ENCODE measurements at regions not wholly inside any gene's neighbourhood (a gene's known extent, or its start where the extent isn't known, plus 50 kb on each side); places are given as distances from the start of the nearest gene placed in this dataset.

DNA sequence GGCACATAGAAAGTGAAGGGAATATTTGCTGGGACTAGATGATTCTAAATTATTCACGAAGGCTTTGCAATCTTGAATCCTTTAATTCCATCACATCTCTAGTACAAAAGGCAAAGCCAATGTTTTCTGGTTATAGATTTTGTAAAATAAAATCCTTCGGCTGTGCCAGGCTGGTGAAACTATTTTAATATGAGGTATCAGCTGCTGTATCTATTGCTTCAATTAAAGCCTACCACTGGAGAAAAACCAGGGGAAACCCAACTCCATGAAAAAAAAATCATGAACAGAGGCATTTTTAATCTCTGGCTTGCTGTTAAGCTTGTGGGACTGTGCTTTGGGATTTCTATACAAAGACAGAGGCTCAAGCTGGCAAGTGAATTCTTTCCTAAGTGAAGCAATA lies 271.8 kb downstream of the QKI start:
- Histone ChIP-seq H3K27ac (ENCODE audit: low read length) (no peak overlapping the region), H3K27me3 (ENCODE audit: control insufficient read depth, insufficient read depth, low read length) (no peaks in the 10 kb centered on the region), H3K4me3 (ENCODE audit: low read length) (no peak overlapping the region), H3K36me3 (ENCODE audit: control insufficient read depth, insufficient read depth, low read length) (no peaks in the 10 kb centered on the region), H3K9me3 (replicated peaks; ENCODE audit: control insufficient read depth, low read depth, low read length) (peaks cover 2% of the 10 kb centered on the region), H3K4me1 (ENCODE audit: control insufficient read depth, insufficient read depth, low read length) (peaks cover 3% of the 10 kb centered on the region)
- whole genome bisulfite sequencing (ENCODE audit: insufficient coverage) = no CpG with 5 or more reads among the region's 2 CpGs
- peak; percentile 48 for DNase-seq

DNA sequence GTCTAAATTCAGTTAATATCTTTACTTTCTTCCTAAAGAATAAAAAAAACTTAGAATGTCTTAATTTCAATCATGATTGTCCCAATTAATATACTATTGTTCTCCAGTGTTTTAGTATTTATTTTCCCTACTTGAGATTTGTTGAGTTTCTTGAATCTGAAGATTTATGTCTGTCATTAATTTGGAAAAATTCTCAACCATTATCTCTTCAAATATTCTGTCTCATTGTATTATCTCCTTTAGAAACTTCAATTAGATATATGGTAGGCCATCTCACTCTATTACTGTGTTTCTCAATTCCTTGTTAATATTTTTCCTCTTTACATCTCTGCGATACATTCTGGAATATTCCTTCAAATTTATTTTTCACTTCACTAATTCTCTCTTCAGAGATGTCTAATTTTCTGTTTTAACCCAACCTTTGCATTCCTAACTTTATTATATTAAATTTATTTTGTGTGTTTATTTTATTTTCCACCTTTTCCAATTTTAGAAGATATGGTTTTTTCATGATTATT lies 268.6 kb downstream of the QKI start:
- no peak overlapping the region for H3K4me3 ChIP-seq (ENCODE audit: low read length)
- no CpG with 5 or more reads among the region's 1 CpG for WGBS (ENCODE audit: insufficient coverage)
- no peak for DNase-seq
- H3K4me1 ChIP-seq (ENCODE audit: control insufficient read depth, insufficient read depth, low read length) = peaks cover 3% of the 10 kb centered on the region
- no peak overlapping the region for H3K27ac ChIP-seq (ENCODE audit: low read length)
- H3K9me3 ChIP-seq (replicated peaks; ENCODE audit: control insufficient read depth, low read depth, low read length) = peaks cover 2% of the 10 kb centered on the region
- no peaks in the 10 kb centered on the region for H3K27me3 ChIP-seq (ENCODE audit: control insufficient read depth, insufficient read depth, low read length)
- no peaks in the 10 kb centered on the region for H3K36me3 ChIP-seq (ENCODE audit: control insufficient read depth, insufficient read depth, low read length)

DNA sequence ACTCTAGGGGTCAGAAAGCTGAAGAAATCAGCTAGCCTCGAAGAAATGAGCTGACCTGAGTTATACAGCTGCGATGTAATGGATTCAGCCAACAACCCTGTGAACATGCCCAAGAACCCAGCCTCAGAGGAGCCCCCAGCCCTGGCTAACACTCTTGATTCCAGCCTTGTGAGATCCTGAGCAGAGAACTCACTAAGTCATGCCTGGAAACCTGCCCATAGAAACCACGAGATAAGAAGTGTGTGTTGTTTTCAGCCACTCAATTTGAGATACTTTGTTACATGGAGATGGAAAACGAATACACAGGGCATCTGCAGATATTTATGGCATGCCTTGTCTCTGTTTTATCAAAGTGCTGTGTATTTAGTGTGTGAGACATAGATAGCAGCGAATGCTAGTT lies 265.2 kb downstream of the QKI start:
- no peak overlapping the region for H3K27ac ChIP-seq (ENCODE audit: low read length)
- H3K9me3 ChIP-seq (replicated peaks; ENCODE audit: control insufficient read depth, low read depth, low read length) = peaks cover 2% of the 10 kb centered on the region
- no peaks in the 10 kb centered on the region for H3K36me3 ChIP-seq (ENCODE audit: control insufficient read depth, insufficient read depth, low read length)
- WGBS (ENCODE audit: insufficient coverage) = 77% methylated on average over 5 of the region's 5 CpGs
- no peak for DNase-seq
- no peak overlapping the region for H3K4me3 ChIP-seq (ENCODE audit: low read length)
- H3K4me1 ChIP-seq (ENCODE audit: control insufficient read depth, insufficient read depth, low read length) = no peaks in the 10 kb centered on the region
- H3K27me3 ChIP-seq (ENCODE audit: control insufficient read depth, insufficient read depth, low read length) = no peaks in the 10 kb centered on the region

DNA sequence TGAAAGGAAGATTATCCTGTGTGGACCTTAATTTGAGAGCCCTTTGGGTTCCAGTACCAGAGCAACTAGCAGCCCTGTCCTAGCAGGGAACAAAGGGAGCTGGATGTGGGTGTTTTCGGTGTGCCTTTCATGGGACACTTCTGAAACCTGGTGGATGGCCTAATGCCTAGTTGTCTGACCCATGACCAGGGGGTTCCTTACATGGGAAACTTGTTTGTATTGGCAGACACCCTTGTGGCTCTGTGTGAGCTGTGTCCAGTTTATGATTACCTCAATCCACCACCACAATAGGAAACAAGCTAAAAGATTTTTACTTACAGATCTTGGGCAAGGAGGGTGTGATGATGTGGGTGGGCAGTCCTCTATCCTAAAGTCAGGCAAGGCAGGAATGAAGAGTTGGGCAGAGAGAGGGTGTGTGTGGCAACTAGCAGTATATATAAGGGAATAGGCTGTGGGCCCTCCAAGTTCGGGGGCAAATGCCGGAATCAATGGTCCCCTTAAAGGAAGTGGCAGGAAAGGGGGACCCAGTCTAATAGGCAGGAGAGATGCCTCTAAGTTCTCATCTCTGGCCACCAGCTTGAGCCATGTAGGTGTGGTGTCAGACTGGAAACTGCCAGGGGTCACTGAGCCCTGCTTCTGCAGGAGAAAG lies 264.6 kb downstream of the QKI start:
- Histone ChIP-seq H3K27ac (ENCODE audit: low read length) (no peak overlapping the region), H3K4me1 (ENCODE audit: control insufficient read depth, insufficient read depth, low read length) (no peaks in the 10 kb centered on the region), H3K9me3 (replicated peaks; ENCODE audit: control insufficient read depth, low read depth, low read length) (peaks cover 2% of the 10 kb centered on the region), H3K36me3 (ENCODE audit: control insufficient read depth, insufficient read depth, low read length) (no peaks in the 10 kb centered on the region), H3K27me3 (ENCODE audit: control insufficient read depth, insufficient read depth, low read length) (no peaks in the 10 kb centered on the region), H3K4me3 (ENCODE audit: low read length) (no peak overlapping the region)
- 94% methylated on average over 2 of the region's 3 CpGs for WGBS (ENCODE audit: insufficient coverage)
- no peak for DNase-seq

DNA sequence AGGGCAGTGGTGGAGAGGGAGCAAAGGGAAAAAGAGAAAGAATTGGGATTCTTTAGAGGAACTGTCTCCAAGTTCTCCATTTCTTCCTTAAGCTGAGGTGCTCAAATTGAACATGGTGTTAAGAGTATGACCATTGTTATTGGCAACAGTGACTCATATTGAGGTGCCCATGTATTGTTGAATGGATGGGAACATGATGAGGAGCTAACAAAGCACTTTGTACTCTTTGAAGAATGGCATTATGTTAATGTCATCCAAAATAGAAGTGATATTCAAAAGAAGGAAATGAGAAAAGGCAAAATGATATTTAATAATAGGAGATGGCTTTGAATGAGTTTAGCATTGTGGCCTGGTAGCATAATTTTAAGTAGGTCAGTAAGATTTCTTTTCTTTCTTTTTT lies 261.1 kb downstream of the QKI start:
- Histone ChIP-seq H3K9me3 (replicated peaks; ENCODE audit: control insufficient read depth, low read depth, low read length) (no peaks in the 10 kb centered on the region), H3K4me1 (ENCODE audit: control insufficient read depth, insufficient read depth, low read length) (no peaks in the 10 kb centered on the region), H3K4me3 (ENCODE audit: low read length) (no peak overlapping the region), H3K27me3 (ENCODE audit: control insufficient read depth, insufficient read depth, low read length) (no peaks in the 10 kb centered on the region), H3K27ac (ENCODE audit: low read length) (no peak overlapping the region), H3K36me3 (ENCODE audit: control insufficient read depth, insufficient read depth, low read length) (no peaks in the 10 kb centered on the region)
- no peak for DNase-seq

DNA sequence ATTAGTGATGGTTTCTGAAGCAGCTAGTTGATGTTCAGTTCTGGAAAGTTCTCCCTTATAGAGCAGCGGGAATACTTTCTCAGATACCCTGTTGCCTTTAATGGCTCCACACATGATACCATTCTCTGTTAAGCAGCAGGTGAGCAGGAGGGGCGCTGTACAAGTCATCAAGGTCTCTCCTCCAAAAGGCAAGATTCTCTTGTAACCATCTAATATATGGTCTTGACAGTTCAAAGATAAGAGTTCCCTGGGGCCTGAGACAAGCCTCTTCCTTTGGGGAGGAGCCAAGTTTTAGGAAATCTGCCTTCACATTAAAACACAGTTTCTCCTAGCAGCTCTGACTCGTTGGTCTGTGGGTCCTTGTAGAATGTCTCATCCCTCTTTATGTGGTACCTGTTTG lies 258.2 kb downstream of the QKI start:
- DNase-seq = no peak
- no peaks in the 10 kb centered on the region for H3K9me3 ChIP-seq (replicated peaks; ENCODE audit: control insufficient read depth, low read depth, low read length)
- H3K27me3 ChIP-seq (ENCODE audit: control insufficient read depth, insufficient read depth, low read length) = no peaks in the 10 kb centered on the region
- H3K27ac ChIP-seq (ENCODE audit: low read length) = no peak overlapping the region
- no peak overlapping the region for H3K4me3 ChIP-seq (ENCODE audit: low read length)
- H3K36me3 ChIP-seq (ENCODE audit: control insufficient read depth, insufficient read depth, low read length) = no peaks in the 10 kb centered on the region
- 100% methylated on average over 1 of the region's 3 CpGs for WGBS (ENCODE audit: insufficient coverage)
- peaks cover 2% of the 10 kb centered on the region for H3K4me1 ChIP-seq (ENCODE audit: control insufficient read depth, insufficient read depth, low read length)

DNA sequence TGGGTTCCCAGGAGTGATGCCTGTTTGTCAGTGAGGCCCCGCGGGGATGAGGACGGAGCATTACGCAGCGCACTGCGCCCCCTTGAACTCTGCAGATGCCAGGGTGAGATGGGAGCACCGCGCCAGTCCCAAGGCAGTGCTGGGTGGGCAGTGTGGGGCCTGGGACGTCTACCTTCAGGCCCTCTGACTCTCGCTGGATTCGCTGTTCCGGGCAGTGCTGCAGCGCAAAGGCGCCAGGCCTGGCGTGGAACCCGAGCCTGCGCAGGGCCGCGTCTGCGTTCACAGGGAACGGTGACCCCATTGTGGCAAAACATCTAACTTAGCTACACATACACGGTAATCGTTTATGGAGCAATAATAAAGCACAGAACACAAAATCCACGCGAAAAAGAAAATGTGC lies 257.3 kb downstream of the QKI start:
- H3K4me1 ChIP-seq (ENCODE audit: control insufficient read depth, insufficient read depth, low read length) = peaks cover 11% of the 10 kb centered on the region
- no peak for DNase-seq
- no peaks in the 10 kb centered on the region for H3K36me3 ChIP-seq (ENCODE audit: control insufficient read depth, insufficient read depth, low read length)
- H3K27ac ChIP-seq (ENCODE audit: low read length) = no peak overlapping the region
- WGBS (ENCODE audit: insufficient coverage) = 95% methylated on average over 24 of the region's 25 CpGs
- H3K27me3 ChIP-seq (ENCODE audit: control insufficient read depth, insufficient read depth, low read length) = no peaks in the 10 kb centered on the region
- no peak overlapping the region for H3K4me3 ChIP-seq (ENCODE audit: low read length)
- no peaks in the 10 kb centered on the region for H3K9me3 ChIP-seq (replicated peaks; ENCODE audit: control insufficient read depth, low read depth, low read length)

DNA sequence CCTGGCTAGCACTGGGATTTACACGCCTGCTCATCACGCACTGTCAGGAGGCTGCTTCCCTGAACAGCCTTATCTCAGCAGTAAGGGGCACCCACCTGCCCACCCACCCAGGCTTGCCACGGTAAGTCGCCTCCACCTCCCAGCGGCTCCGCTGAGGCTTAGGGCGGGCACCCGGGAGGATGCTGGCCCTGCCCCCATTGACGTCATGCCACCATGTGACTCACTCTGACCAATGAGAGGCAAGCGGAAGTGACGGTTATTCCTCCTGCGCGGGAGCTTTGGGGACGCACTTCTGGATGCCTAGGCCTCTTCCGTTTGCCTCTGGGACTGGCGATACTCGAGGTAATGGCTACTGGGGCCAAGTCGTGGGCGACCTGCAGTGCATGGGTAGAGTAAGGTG lies 256.8 kb downstream of the QKI start:
- Histone ChIP-seq H3K27me3 (ENCODE audit: control insufficient read depth, insufficient read depth, low read length) (no peaks in the 10 kb centered on the region), H3K4me3 (ENCODE audit: low read length) (no peak overlapping the region), H3K27ac (ENCODE audit: low read length) (no peak overlapping the region), H3K4me1 (ENCODE audit: control insufficient read depth, insufficient read depth, low read length) (peaks cover 13% of the 10 kb centered on the region), H3K36me3 (ENCODE audit: control insufficient read depth, insufficient read depth, low read length) (no peaks in the 10 kb centered on the region), H3K9me3 (replicated peaks; ENCODE audit: control insufficient read depth, low read depth, low read length) (no peaks in the 10 kb centered on the region)
- DNase-seq = no peak
- WGBS (ENCODE audit: insufficient coverage) = 94% methylated on average over 18 of the region's 19 CpGs

DNA sequence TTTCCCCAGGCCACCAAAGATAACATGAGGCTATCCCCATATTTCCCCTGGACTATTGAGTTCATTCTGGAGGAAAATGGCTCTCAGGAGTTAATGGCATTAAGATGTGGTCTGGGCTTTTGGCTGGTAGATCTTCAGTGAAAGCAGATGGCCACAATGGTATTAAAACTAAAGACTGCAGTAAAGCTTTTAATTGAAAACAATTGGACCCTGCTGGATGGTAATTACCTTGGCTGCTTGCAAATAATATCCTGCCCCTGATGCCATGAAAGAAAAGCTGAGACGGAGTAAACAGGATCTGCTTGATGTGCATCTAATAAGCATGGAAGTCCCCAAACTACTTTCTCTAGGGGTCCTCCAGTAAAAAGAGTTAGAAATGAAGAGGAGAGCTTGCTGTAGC lies 255.8 kb downstream of the QKI start:
- Histone ChIP-seq H3K27ac (ENCODE audit: low read length) (no peak overlapping the region), H3K36me3 (ENCODE audit: control insufficient read depth, insufficient read depth, low read length) (no peaks in the 10 kb centered on the region), H3K27me3 (ENCODE audit: control insufficient read depth, insufficient read depth, low read length) (no peaks in the 10 kb centered on the region), H3K4me1 (ENCODE audit: control insufficient read depth, insufficient read depth, low read length) (peaks cover 15% of the 10 kb centered on the region), H3K9me3 (replicated peaks; ENCODE audit: control insufficient read depth, low read depth, low read length) (no peaks in the 10 kb centered on the region), H3K4me3 (ENCODE audit: low read length) (no peak overlapping the region)
- DNase-seq = no peak
- no CpG with 5 or more reads among the region's 1 CpG for WGBS (ENCODE audit: insufficient coverage)

DNA sequence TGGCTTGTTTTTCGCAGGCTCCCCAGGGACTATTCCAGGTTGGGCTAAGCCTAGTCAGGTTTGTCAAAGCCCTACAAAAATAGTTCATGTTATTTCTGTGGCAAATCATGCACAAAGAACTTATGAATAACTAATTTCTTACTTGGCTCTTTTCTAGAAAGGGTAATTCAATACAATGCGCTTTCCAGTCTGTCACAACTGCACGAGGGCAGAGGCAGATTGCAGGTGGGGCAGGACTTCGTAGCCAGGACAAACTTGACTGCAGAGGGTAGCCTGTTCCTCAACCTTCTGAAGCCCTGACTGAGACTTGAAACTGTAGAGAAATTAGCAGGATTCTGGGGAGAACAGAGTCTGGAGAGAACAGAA lies 253.5 kb downstream of the QKI start:
- no peaks in the 10 kb centered on the region for H3K27me3 ChIP-seq (ENCODE audit: control insufficient read depth, insufficient read depth, low read length)
- no peak for DNase-seq
- H3K27ac ChIP-seq (ENCODE audit: low read length) = no peak overlapping the region
- H3K36me3 ChIP-seq (ENCODE audit: control insufficient read depth, insufficient read depth, low read length) = no peaks in the 10 kb centered on the region
- no peak overlapping the region for H3K4me3 ChIP-seq (ENCODE audit: low read length)
- H3K4me1 ChIP-seq (ENCODE audit: control insufficient read depth, insufficient read depth, low read length) = peaks cover 15% of the 10 kb centered on the region
- 46% methylated on average over 4 of the region's 4 CpGs for WGBS (ENCODE audit: insufficient coverage)
- no peaks in the 10 kb centered on the region for H3K9me3 ChIP-seq (replicated peaks; ENCODE audit: control insufficient read depth, low read depth, low read length)

Measured in muscle of leg (tissue), 3 donors.